Activated naive CD4-positive, alpha-beta T cell treated with anti-CD3 and anti-CD28 coated beads for 36 hours (primary cell): ENCODE measurements at regions not wholly inside any gene's neighbourhood (a gene's known extent, or its start where the extent isn't known, plus 50 kb on each side); places are given as distances from the start of the nearest gene placed in this dataset.
"Not testable (repeated sequence)": the region's sequence is repeated elsewhere in the genome, so short reads cannot be mapped to it uniquely, and the experiment has no call there.

ENCODE experiments used
- CTCF ChIA-PET: fragments of 350-600 bp; sonication (Branson Sonifier 250); formaldehyde crosslinking; loops from one replicate; lab custom pipeline; 2021; ENCODE audit warnings: antibody characterized with exemption; lab: Charles Lee
- DNase-seq: peaks from one replicate; pipeline ENCODE4 v3.0.0-alpha.2; 2020
- H3K27ac Mint-ChIP-seq: one replicate; pipeline ENCODE4 v1.8.0; 2021; ENCODE audit warnings: mild to moderate bottlenecking, mixed read lengths
- H3K27me3 Mint-ChIP-seq: one replicate; pipeline ENCODE4 v1.8.0; 2021; ENCODE audit warnings: low read depth, mixed read lengths
- H3K36me3 Mint-ChIP-seq: one replicate; pipeline ENCODE4 v1.8.0; 2021; ENCODE audit warnings: low read depth, mixed read lengths
- H3K4me1 Mint-ChIP-seq: one replicate; pipeline ENCODE4 v1.8.0; 2021; ENCODE audit warnings: low read depth, mixed read lengths
- H3K4me3 Mint-ChIP-seq: one replicate; pipeline ENCODE4 v1.8.0; 2021; ENCODE audit warnings: mild to moderate bottlenecking, moderate library complexity, mixed read lengths
- H3K9me3 Mint-ChIP-seq: one replicate; pipeline ENCODE4 v1.8.0; 2021; ENCODE audit warnings: mixed read lengths
- intact Hi-C: fragments of 100-400 bp; cut with micrococcal nuclease; formaldehyde crosslinking; loops from one replicate; pipeline ENCODE4 v1.15.1; 2023

- Mint-ChIP-seq H3K36me3 (no peaks in the 10 kb centered on the region), H3K4me3 (no peak overlapping the region), H3K27me3 (no peaks in the 10 kb centered on the region), H3K27ac (no peak overlapping the region), H3K4me1 (peaks cover 11% of the 10 kb centered on the region), H3K9me3 (no peaks in the 10 kb centered on the region)
- intact Hi-C loops: no loop called here
- CTCF ChIA-PET: no interaction called here
- DNase-seq: no peak
These were observed 82.2 kb upstream of the BMP2K start for GRCh38 chr4:78693777-78694456.

DNA sequence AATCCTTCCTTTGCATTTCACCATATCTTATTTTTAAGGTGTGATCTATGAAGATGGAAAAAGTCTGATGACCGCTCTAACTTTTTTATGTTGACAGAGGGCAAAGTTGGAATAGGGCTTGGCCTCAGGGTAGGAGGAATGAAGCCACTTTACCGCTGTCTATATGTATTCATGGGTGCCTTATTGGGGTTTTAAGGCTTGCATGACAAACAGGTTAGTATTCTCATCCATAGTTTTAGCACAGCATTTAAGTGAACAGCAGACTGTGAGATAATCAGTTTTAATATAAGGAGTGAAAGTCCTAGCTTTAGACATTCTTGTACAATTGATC, 81.7 kb upstream of the BMP2K start:
- Mint-ChIP-seq H3K9me3 (no peaks in the 10 kb centered on the region), H3K4me1 (peaks cover 11% of the 10 kb centered on the region), H3K36me3 (no peaks in the 10 kb centered on the region), H3K27ac (no peak overlapping the region), H3K27me3 (no peaks in the 10 kb centered on the region), H3K4me3 (no peak overlapping the region)
- CTCF ChIA-PET: no interaction called here
- DNase-seq: no peak
- intact Hi-C loops: no loop called here

- DNase-seq: no peak
- intact Hi-C loops: no loop called here
- CTCF ChIA-PET: no interaction called here
These were observed 80.2 kb upstream of the BMP2K start for GRCh38 chr4:78695910-78696309.

GRCh38 chr4:78703079-78703478, 73.1 kb upstream of the BMP2K start:
- no peaks in the 10 kb centered on the region for H3K4me1 Mint-ChIP-seq
- H3K4me3 Mint-ChIP-seq: no peak overlapping the region
- no peak for DNase-seq
- peaks cover 16% of the 10 kb centered on the region for H3K9me3 Mint-ChIP-seq
- CTCF ChIA-PET: no interaction called here
- H3K36me3 Mint-ChIP-seq: peaks cover 4% of the 10 kb centered on the region
- H3K27me3 Mint-ChIP-seq: no peaks in the 10 kb centered on the region
- no peak overlapping the region for H3K27ac Mint-ChIP-seq
- intact Hi-C loops: no loop called here

More at GRCh38 chr4:78695910-78696309, 80.2 kb upstream of the BMP2K start:
- H3K4me3 Mint-ChIP-seq: no peak overlapping the region
- H3K9me3 Mint-ChIP-seq: no peaks in the 10 kb centered on the region
- H3K36me3 Mint-ChIP-seq: no peaks in the 10 kb centered on the region
- H3K27me3 Mint-ChIP-seq: no peaks in the 10 kb centered on the region
- H3K4me1 Mint-ChIP-seq: peaks cover 11% of the 10 kb centered on the region
- H3K27ac Mint-ChIP-seq: no peak overlapping the region

GRCh38 chr4:78704317-78704716, 71.8 kb upstream of the BMP2K start:
- Mint-ChIP-seq H3K9me3 (peaks cover 16% of the 10 kb centered on the region), H3K4me1 (no peaks in the 10 kb centered on the region), H3K27ac (no peak overlapping the region), H3K36me3 (peaks cover 4% of the 10 kb centered on the region), H3K4me3 (no peak overlapping the region), H3K27me3 (no peaks in the 10 kb centered on the region)
- no peak for DNase-seq
- intact Hi-C loops: no loop called here
- CTCF ChIA-PET: no interaction called here

DNA sequence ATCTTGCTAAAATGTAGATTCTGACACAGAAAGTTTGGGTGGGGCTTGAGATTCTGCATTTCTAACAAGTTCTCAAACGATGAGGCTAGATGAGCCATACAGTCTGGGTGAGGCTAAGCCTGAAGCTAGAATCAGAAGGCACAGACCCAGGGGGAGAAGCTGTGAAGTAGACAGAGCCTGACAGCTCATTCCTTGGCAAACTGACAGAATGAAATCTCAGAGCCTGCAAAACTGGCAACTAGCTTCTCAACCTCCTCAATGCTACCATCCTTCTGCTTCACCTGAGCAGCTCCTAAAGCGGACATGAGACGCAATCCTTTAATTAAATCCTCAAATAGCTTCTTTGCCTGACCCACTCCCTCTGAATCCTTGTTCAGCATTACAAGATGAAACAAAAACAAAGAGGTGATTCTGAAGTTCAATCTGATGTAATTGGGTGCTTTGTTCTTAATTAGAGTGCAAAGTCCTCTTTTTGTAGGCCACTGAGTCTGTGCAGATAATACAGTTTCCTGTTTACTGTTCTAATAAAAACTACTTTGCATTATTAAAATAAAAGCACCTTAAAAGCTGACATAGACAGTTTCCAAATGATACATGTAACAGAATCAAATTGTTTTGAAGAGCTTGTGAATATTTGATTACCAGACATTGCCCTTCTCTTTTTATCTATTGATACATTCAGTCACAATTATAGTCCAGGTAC, 71.0 kb upstream of the BMP2K start:
- CTCF ChIA-PET: no interaction called here
- intact Hi-C loops: no loop called here
- Mint-ChIP-seq H3K36me3 (peaks cover 4% of the 10 kb centered on the region), H3K27ac (no peak overlapping the region), H3K9me3 (peaks cover 16% of the 10 kb centered on the region), H3K27me3 (no peaks in the 10 kb centered on the region), H3K4me3 (no peak overlapping the region), H3K4me1 (no peaks in the 10 kb centered on the region)
- DNase-seq: no peak

DNA sequence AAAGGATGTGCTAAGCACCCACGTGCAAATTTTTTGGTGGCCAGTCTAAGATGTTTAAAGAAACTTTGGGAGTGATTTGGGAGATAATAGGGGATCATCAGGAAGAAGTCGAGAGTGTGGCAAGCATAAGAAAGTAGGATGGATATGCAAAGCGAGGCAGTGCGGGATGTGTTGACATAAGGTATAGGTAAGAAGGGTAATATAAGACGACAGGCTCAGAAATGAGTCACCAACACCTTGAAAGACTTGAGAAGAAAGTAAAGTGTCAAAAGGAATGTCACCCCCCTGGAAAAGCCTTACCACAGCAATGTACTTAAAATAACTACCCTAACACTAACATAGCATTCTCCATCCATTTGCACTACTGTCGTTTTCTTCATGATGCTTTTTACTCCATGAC, 69.8 kb upstream of the BMP2K start:
- CTCF ChIA-PET: no interaction called here
- peaks cover 16% of the 10 kb centered on the region for H3K9me3 Mint-ChIP-seq
- H3K36me3 Mint-ChIP-seq: peaks cover 4% of the 10 kb centered on the region
- no peak for DNase-seq
- intact Hi-C loops: no loop called here
- no peaks in the 10 kb centered on the region for H3K4me1 Mint-ChIP-seq
- no peaks in the 10 kb centered on the region for H3K27me3 Mint-ChIP-seq
- H3K27ac Mint-ChIP-seq: no peak overlapping the region
- H3K4me3 Mint-ChIP-seq: no peak overlapping the region

- Mint-ChIP-seq H3K27me3 (no peaks in the 10 kb centered on the region), H3K27ac (no peak overlapping the region), H3K36me3 (peaks cover 3% of the 10 kb centered on the region), H3K9me3 (peaks cover 15% of the 10 kb centered on the region), H3K4me3 (no peak overlapping the region), H3K4me1 (no peaks in the 10 kb centered on the region)
- CTCF ChIA-PET: no interaction called here
- no peak for DNase-seq
- intact Hi-C loops: no loop called here
These were observed 68.9 kb upstream of the BMP2K start for GRCh38 chr4:78707268-78707667.

GRCh38 chr4:78707793-78708192, 68.4 kb upstream of the BMP2K start:
- Mint-ChIP-seq H3K36me3 (no peaks in the 10 kb centered on the region), H3K27me3 (no peaks in the 10 kb centered on the region), H3K27ac (no peak overlapping the region), H3K9me3 (peaks cover 10% of the 10 kb centered on the region), H3K4me3 (no peak overlapping the region), H3K4me1 (no peaks in the 10 kb centered on the region)
- no peak for DNase-seq
- CTCF ChIA-PET: interaction anchor here (0.7 kb wide), 1 partner anchor 82 kb away, joined by 5 read pairs; no protein-coding TSS in a partner anchor
- intact Hi-C loops: no loop called here

- Mint-ChIP-seq H3K27me3 (no peaks in the 10 kb centered on the region), H3K27ac (no peak overlapping the region), H3K4me3 (no peak overlapping the region), H3K4me1 (no peaks in the 10 kb centered on the region), H3K9me3 (no peaks in the 10 kb centered on the region), H3K36me3 (no peaks in the 10 kb centered on the region)
- intact Hi-C loops: no loop called here
- CTCF ChIA-PET: interaction anchor here (1.1 kb wide), 1 partner anchor 242 kb away, joined by 4 read pairs; no protein-coding TSS in a partner anchor
- DNase-seq: no peak
These were observed 65.6 kb upstream of the BMP2K start for GRCh38 chr4:78710536-78710935.

DNA sequence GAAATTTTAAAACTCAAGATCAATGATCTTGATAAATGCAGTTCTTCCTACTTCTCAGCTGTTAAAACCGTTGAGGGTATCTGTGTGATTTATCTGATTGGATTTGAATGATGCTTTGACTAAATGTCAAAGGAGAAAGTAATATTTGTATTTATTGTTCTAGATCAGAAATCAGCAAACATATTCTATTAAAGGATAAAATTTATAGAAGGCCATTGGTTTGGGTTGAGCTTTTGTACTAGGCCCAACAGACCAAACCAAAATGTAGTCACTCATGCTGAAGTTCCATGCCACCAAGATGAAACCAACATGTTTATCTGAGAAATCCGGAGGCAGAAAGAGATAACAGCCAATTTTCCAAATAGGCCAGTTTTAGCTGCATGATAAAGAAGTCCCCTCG, 64.5 kb upstream of the BMP2K start:
- no peak overlapping the region for H3K27ac Mint-ChIP-seq
- no peaks in the 10 kb centered on the region for H3K9me3 Mint-ChIP-seq
- CTCF ChIA-PET: interaction anchor here (0.6 to 1.0 kb wide), 2 partner anchors 10 to 34 kb away, joined by 3 read pairs; no protein-coding TSS in a partner anchor
- no peaks in the 10 kb centered on the region for H3K4me1 Mint-ChIP-seq
- DNase-seq: no peak
- H3K4me3 Mint-ChIP-seq: no peak overlapping the region
- no peaks in the 10 kb centered on the region for H3K27me3 Mint-ChIP-seq
- intact Hi-C loops: no loop called here
- H3K36me3 Mint-ChIP-seq: no peaks in the 10 kb centered on the region

GRCh38 chr4:78714598-78714997, 61.6 kb upstream of the BMP2K start:
- H3K27ac Mint-ChIP-seq, H3K4me1 Mint-ChIP-seq, H3K4me3 Mint-ChIP-seq, DNase-seq, H3K27me3 Mint-ChIP-seq, H3K36me3 Mint-ChIP-seq, H3K9me3 Mint-ChIP-seq, intact Hi-C loops: not testable (repeated sequence)
- CTCF ChIA-PET: interaction anchor here (0.7 kb wide), 1 partner anchor 12 kb away, joined by 3 read pairs; no protein-coding TSS in a partner anchor

DNA sequence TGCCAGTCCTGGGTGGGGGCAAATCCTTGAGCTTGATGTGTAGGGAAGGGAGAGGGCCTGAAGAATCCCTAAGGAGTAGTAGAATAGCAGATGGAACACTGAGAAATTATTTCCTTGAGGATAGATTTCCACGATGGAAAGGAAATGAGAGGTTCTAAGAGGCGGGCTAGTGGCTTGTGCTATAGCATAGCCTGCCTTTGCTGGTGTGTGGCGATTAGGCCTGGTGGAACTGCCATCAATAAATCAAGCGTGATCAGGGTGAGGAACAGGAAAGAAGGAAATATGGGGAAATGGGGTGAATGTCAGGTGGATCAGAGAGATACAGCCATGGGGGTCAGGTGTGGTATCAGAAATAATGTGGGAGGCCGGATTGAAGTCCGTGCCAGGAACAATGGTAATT, 60.8 kb upstream of the BMP2K start:
- H3K4me1 Mint-ChIP-seq, DNase-seq, H3K4me3 Mint-ChIP-seq, H3K9me3 Mint-ChIP-seq, H3K27me3 Mint-ChIP-seq, H3K36me3 Mint-ChIP-seq, intact Hi-C loops, H3K27ac Mint-ChIP-seq: not testable (repeated sequence)
- CTCF ChIA-PET: interaction anchor here (0.7 kb wide), 1 partner anchor 11 kb away, joined by 3 read pairs; no protein-coding TSS in a partner anchor
